ENCODE measurements at regions not wholly inside any gene's neighbourhood (a gene's known extent, or its start where the extent isn't known, plus 50 kb on each side); places are given as distances from the start of the nearest gene placed in this dataset.
"Not testable (repeated sequence)": the region's sequence is repeated elsewhere in the genome, so short reads cannot be mapped to it uniquely, and the experiment has no call there.

DNA sequence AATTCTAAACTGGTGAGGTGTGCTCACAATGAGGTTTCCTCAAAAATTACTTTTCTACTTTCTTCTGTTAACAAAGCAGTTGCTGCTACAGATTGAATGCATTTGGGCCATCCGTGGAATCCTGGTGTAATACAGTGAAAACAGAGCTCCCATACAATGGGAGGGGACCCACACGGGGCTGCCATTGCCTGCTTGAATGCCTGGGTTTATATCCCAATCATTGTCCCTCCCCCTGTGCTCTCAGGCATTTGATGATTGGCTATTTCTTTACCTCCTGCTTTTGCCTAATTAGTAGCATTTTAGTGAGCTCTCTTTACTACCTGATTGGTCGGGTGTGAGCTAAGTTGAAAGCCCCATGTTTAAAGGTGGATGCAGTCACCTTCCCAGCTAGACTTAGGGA is 52.9 kb upstream of the CSF1 start:
- not testable (repeated sequence) for DNase-seq (ENCODE audit: low spot score)

DNA sequence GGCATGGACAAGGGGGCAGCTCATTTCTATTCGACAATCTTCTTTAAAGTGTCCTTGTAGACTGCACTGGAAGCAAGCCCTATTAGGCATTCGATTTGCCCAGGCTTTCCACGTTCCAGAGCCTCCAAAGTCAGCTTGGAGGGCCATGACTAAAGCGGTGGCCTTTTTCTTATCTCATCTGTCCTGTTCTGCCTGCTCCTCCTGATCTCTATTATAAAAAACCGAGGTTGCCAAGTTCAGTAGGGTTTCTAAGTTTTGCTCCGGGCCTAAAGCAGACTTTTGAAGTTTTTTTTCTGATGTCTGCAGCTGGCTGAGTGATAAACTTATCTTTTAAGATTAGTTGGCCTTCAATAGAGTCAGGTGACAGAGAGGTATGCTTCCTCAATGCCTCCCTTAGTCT is 54.7 kb upstream of the CSF1 start:
- not testable (repeated sequence) for DNase-seq (ENCODE audit: low spot score)

DNA sequence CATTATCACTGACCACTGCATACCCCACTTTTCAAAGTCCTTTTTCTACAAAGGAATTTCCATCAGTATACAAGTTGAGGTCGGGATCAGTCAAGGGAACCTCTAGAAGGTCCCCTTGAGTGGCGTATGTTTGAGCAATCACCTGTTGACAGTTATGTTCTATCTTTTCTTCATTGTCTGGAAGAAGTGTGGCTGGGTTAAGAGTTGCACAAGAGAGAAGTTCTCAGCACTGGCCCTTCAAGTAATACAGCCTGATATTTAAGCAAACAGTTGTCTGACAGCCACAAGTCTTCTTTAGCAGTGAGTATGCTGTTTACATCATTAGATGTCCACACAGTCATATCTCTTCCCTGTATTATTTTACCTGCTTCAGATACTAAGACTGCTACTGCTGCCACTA is 56.7 kb upstream of the CSF1 start:
- DNase-seq (ENCODE audit: low spot score): not testable (repeated sequence)

DNA sequence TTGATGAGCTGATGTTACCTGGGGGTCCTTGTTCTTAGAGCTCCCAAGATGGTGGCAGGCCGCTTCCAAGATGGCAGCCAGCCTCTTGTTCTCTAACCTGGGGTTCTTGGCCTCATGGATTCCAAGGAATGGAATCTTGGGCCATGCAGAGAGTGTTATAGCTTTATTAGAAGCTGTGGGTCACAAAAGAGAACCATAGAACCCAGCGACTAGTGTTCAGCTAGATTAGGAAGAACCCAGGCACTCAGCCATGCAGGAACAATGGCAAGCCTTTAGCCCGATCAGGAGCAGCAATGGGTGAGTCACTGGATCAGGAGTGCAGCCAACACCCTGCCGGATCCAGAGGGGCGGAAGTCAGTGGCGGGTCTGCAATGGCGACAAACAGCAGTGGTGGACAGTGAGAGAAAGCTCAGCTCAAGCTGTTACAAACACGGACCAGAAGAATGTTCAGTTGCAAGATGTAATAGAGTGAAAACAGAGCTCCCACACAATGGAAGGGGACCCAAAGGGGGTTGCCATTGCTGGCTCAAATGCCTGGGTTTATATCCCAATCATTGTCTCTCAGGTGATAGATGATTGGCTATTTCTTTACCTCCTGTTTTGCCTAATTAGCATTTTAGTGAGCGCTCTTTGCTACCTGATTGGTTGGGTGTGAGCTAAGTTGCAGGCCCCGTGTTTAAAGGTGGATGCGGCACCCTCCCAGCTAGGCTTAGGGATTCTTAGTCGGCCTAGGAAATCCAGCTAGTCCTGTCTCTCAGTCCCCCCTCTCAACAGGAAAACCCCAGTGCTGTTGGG is 58.2 kb upstream of the CSF1 start:
- DNase-seq (ENCODE audit: low spot score): not testable (repeated sequence)

DNA sequence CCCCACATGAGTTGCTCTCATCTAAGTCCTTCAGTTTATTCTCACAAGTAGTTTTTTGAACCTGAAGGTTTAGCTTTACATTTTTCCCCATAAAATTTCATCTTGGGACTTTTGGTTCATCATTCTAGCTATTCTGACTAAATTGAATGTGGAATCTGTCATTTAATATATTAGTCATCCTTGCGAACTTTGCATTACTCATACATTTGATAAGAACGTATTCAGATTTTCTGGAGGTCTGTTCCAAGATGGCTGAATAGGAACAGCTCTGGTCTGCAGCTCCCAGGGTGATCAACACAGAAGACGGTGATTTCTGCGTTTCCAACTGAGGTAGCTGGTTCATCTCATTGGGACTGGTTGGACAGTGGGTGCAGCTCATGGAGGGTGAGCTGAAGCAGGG is 59.8 kb upstream of the CSF1 start:
- no peak for DNase-seq (ENCODE audit: low spot score)

DNA sequence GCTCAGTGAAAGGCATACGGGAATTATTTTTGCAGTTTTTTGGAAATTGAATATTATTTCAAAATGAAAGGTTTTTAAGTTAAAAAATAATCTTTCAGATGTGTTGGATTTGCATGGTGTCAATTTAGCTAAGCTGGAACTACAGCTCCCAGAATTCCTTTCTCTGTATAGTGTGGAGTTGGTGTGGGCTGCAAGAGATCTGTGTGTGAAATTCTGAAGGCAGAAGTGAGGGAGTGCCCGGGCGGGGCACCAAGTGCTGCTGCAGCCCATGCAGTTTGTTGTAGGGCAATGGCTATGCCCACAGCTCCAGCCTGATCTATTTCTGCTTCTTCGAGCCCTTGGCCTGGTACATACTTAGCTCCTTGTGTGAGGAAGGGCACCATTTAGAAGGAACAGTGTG is 60.5 kb upstream of the CSF1 start:
- no peak for DNase-seq (ENCODE audit: low spot score)

DNA sequence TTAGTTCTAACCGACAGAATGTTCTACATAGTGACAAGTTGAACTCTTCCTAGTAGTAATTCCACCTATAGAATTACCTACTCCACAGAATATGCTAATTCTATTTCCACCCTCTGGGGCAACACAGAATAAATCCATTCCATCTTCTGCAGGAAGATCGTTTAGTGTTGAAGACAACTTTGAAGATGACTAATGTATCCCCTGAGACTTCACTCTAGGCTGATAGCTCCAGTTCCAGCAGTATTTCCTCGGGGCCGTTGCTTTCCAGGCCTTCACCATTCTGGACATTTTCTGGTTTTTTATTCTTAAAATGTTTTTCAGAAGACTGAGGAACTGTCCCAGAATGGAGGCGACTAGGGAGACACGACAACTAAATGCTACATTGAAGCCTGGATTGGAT is 61.0 kb upstream of the CSF1 start:
- DNase-seq (ENCODE audit: low spot score): no peak

DNA sequence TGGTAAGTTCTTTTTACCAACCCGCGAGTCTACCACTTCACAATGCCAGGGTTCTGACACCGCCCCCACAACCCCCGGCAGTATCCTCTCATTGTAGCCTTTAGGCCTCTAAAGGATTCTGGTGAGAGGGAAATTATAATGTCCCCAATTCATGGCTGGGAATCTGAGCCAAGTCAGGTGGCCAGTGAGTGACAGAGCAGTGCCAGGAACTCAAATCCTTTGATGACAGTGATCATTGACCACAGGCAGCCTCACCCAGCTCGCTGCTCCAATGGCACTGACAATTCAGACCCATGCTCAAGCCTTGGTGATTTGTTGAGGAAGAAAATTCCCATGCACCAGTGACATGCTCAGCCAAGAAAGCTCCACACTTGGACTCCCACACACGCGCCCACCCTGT is 63.4 kb upstream of the CSF1 start:
- no peak for DNase-seq (ENCODE audit: low spot score)

DNA sequence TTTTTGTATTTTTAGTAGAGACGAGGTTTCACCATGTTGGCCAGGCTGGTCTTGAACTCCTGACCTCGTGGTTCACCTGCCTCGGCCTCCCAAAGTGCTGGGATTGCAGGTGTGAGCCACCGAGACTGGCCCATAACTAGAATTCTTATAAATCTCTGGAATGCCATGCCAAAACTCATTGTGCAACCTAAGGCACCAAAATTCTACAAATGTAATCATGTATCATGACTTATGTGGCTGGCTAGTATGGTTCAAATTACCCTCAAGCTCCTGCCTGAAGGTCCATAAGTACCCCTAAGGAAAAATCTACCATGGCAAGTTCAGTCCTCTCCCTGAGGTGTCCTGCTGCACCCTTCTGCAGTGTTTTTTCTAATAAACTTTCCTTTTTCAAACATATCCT is 63.8 kb upstream of the CSF1 start:
- no peak for DNase-seq (ENCODE audit: low spot score)

DNA sequence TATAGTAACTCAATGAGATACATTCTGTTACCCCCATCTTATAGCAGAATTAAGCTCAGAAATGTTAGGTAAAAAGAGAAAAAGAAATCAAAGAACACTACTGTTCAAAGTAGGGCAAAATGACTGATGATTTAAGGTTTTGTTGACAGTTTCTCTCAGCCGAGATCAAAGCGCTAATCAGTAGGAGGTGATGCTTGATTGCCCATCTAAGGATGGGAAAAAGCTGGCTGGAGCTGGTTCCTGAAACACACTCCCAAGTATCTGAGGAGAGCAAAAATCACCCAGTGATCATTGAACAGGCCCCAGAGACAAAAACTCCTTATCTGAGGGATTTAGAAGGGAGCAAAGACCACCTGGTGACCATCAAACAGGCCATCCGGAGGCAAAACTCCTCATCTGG is 64.5 kb upstream of the CSF1 start:
- no peak for DNase-seq (ENCODE audit: low spot score)

DNA sequence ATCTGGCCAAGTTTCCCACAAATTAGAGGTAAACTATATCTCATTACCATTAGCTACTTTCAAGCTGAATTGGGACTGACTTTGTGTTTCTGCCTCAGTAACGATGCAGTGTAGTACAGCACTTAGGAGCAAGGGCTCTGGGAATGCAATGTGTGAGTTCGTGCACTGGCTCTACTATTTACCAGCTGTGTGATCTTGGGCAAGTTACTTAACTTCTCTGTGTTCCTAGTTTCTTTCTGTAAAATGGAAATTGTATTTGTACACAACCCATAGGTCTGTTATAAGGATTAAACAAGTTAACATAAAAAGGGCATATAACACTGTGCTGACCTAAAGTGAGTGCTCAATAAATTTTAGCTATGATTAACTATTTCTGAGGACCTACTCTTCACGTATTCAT is 65.0 kb upstream of the CSF1 start:
- DNase-seq (ENCODE audit: low spot score): no peak

DNA sequence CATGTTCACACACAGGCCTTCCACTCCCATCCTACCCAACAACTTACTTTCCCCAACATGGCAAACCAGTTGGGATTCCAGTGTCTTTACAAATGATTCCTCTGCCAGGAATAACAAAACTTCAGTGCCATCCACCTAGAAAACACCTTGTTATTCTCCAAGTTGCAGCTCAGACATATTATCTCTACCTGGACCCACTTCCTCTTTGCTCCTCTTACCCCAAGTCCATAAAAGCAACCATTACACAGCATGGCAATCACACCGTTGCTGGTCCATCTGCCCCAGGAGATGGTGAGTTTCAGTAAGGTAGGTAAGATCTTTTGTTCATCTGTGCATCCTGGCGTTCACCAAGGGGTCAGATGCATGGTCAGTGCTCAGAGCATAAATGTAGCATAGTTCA is 66.0 kb upstream of the CSF1 start:
- no peak for DNase-seq (ENCODE audit: low spot score)

DNA sequence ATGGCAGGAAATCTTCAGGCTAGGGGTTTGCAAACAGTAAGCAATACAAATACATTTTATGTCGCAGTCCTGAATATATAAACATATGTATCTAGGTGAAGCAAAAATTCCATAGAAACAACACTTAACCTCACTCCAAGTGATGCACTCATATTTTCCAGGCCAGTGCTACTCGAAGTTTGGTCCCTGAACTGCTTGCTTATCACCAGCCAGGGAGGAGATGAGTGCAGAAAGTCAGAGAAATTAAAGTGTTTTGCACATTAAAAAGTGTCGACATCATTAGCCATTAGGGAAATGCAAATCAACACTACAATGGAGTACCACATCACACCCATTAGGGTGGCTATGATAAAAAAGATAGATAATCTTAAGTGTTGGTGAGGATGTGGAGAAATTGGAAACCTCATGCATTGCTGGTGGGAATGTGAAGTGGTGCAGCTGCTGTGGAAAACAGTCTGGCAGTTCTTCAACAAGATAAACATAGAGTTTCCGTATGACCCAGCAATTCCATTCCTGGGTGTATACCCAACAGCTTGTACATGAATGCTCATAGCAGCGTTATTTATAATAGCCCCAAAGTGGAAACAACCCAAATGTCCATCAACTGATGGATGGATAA is 70.5 kb upstream of the CSF1 start:
- no peak for DNase-seq (ENCODE audit: low spot score)

DNA sequence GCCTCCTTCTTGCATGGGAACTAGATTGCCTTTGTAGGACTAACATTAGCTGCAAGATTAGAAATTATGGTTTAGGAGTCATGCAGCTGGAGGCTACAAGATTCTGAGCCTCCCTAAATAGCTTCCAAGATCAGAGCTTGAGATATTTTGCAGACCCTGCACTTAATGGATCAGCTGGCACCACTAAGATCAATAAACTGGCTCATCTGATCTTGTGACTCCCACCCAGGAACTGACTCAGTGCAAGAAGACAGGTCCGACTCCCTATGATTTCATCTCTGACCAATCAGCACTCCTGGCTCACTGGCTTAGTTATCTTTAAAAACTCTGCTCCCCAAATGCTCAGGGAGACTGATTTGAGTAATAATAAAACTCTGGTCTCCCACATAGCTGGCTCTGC is 71.4 kb upstream of the CSF1 start:
- DNase-seq (ENCODE audit: low spot score): not testable (repeated sequence)

DNA sequence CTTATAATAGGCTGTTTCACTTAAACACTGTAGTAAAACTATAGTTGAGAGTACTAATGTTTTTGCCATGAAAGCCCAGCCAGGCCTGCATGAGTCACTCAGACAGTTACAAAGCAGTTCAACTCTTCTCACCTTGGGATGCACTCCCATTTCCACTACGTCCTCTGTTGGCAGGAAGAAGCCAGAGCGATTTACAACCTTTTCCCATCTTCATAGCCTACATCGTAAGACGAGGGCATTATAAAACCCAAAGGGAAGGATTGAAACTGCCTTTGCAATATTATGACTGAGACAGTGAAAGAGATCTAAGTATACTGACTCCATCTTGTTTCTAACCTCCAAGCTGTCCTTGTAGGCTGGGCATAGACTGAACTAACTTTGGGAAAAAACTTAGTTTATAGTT is 71.8 kb upstream of the CSF1 start:
- DNase-seq (ENCODE audit: low spot score): no peak

DNA sequence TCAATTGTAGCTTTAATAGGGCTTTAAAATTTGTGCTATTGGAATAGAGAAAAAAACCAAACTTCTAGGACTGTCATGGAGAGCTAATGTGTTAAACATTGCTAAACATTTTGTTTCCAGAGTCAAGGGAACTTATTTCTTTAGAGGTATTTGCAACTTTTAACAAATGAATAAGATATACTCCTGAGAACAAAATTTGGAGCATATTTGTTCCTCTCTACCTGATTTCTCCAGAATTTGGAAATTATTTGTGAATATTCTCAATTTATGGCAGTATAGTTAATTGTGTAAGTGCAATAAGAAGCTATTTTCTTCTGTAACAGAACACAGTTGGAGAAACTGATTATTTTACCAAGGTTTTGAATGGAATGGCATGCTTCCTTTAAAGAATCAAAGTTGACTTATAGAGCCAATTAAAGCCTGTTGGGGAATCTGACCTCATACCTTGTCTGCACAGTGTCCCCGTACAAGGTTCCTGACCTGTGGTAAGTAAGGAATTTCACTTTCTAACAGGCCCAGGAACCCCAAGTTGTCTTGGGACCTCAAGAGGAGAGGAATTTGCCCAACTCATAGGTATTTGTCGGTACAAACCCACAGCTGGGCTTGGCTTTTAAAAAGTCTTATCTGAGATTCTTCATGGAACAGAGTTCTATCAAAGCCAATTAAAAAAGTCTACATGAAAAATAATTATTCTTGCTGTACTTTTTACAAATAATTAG is 72.6 kb upstream of the CSF1 start:
- DNase-seq (ENCODE audit: low spot score): no peak

DNA sequence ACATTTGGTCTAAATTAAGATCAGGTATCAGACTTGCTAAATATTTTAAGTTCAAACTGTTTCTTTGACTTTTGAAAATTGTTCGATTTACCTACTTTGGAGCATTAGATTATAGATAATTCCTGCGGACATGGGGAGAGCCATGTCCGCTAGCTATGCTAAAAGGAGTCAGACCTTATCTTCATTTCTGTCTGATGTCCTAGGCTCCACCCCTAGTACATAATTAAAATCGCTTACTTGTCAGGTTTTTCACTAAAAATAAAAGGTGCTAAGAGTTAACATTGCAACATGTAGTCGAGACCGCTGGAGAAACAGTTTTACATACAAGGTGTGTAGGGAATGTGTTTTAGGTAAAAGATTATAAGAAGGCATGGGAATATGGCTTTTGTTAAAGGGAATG is 71.9 kb upstream of the EPS8L3 start:
- not testable (repeated sequence) for DNase-seq (ENCODE audit: low spot score)

DNA sequence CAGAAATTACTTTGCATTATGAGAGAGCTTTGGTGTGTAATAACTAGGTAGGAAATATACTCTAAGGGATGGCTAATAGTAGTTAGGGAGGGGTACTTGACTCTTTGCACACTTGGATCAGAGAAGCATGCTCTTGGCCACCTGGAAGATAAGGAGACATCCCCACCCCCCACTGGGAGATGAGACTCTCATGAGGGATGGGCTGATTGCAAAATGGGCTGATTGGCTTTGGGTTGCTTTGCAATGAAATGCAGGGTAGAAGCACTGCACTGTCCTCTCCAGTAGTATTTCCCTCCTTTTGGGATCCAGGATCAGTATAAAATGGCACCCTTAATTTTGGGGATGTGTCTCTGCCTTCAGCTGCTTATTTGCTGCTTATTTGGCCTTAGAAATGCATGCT is 71.2 kb upstream of the EPS8L3 start:
- DNase-seq (ENCODE audit: low spot score): no peak

DNA sequence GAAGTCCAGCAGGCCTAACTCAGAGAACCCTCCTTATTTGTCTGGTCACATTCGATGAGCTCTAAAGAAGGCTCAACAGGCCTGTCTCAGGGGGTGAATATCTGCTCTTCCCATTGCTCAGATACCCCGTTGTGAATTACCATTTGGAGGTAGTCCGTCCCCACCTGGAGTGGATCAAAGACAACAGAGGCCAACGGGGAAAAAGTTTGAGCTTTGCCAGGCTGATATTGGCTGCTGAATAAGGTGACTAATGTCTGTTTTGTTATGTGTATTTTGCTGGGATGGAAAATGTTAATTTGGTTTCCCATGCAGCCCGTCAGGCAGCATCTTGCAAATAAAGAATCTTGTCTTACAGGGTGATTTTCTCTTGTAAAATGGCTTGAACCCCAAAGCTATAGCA is 69.2 kb upstream of the EPS8L3 start:
- no peak for DNase-seq (ENCODE audit: low spot score)

DNA sequence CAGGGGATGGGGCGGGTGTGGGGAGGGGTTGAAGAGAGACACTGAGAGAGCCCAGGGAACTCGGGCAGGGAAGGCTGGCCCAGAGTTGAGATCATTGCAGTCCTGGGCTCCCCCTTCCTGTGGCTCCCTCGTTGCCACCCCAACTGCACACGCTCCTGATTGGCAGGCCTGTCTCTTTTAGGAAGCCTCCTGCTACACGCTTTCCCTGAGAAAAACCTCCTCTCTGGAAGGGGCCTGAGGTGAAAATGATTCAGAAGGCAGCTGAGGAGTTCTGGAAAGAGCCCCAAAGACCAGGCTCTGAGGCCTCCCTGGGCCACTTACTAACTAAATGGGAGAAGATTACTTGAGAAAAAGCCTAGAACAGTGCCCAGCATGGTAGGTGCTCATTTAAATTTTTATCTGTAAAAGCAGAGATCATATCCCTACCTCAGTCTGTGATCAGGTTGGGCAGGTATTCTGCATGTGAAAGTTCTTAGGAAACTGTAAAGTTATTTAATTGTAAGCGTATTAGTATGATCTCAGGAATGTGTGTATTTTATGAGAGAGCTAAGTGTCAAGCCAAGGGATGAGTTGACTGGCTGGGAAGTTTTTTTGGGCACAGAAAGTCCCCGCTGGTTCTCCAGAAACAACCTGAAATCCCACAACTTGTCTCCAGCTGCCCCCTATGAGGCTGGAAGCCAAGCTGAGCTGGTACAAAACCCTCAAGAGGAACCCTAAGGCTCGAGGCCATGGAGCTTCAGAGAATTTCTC is 65.2 kb upstream of the EPS8L3 start:
- no peak for DNase-seq (ENCODE audit: low spot score)

DNA sequence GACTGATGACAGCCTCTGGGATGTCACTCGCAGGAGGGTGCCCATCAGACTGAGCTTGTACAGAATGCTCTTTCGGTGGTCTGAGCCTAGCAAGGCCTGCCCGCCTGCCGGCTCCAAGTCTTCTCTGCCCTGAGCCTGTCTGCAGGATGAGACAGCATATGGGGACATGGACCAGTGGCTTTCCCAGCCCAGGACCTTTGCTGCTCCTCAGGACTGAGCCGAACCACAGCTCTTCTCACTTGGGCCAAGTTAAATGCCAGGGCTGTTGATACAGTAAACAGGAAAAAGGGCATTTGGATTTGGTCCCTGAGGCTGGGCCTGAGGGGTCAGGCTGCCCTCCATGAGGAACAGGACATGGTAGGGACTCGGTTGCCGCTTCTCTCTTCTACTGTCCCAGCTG is 64.3 kb upstream of the EPS8L3 start:
- DNase-seq (ENCODE audit: low spot score): no peak

DNA sequence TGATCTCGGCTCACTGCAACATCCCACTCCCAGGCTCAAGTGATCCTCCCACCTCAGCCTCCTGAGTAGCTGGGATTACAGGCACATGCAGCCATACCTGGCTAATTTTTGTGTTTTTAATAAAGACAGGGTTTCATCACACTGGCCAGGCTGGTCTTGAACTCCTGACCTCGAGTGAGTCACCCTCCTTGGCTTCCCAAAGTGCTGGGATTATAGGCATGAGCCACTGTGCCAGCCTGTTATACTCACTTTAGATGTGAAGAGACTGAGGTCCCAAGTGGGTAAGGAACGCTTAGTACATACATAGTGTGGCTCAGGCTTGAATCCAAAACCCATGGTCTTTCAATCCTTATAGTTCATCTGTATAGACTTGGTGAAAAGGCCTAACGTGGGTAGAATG is 63.7 kb upstream of the EPS8L3 start:
- no peak for DNase-seq (ENCODE audit: low spot score)

DNA sequence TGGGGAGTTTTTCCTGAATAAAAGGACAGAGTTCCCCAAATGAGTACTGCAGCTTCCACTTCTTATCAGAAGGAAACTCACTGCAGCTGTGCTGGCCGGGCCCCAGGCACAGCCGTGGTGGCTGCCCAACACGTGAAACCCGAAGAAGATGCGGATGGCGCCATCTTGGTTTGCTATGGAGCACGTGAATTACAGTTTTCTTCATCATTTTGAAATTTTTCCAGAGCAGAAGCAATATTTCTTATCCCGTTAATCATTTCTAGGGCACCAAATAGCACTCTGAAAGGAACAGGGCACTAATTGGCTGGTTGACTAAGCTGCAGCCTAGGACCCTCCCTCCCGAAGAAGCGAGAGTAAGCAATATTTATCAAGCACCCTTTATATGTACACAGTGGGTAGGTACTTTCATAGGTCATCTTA is 63.2 kb upstream of the EPS8L3 start:
- DNase-seq (ENCODE audit: low spot score): no peak

Measured in LoVo (cell line).